ENCODE measurements at regions not wholly inside any gene's neighbourhood (a gene's known extent, or its start where the extent isn't known, plus 50 kb on each side); places are given as distances from the start of the nearest gene placed in this dataset.
"Not testable (repeated sequence)": the region's sequence is repeated elsewhere in the genome, so short reads cannot be mapped to it uniquely, and the experiment has no call there.

DNA sequence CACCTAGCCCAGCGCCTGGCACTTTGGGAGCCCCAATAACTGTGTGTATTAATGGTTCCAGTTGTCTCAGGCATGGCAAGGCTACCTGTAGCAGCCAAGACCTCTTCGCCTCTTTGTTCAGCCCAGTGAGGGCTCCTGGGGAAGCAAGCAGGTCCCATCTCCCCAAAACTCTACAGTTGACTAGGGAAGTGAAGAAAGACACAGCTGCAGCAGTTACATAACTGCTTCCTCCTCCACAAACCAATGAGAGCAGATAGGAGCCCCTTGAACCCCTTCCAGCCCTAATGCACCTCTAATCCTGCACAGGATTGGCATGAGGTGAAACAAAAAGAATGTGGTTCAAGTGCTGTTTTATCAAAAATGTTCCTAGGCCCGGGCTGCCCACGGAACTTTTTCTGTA lies 100.5 kb downstream of the SYF2 start:
- DNase-seq: no peak

- DNase-seq: no peak
Observed at GRCh38 chr1:25130895-25131294, 101.4 kb downstream of the SYF2 start.

GRCh38 chr1:25129380-25129779 lies 102.9 kb downstream of the SYF2 start:
- no peak for DNase-seq

GRCh38 chr1:25128121-25128621 lies 104.1 kb downstream of the SYF2 start:
- DNase-seq: no peak

- no peak for DNase-seq
Observed at GRCh38 chr1:25126562-25126961, 105.7 kb downstream of the SYF2 start.

GRCh38 chr1:25123551-25123950 lies 108.8 kb downstream of the SYF2 start:
- no peak for DNase-seq

DNA sequence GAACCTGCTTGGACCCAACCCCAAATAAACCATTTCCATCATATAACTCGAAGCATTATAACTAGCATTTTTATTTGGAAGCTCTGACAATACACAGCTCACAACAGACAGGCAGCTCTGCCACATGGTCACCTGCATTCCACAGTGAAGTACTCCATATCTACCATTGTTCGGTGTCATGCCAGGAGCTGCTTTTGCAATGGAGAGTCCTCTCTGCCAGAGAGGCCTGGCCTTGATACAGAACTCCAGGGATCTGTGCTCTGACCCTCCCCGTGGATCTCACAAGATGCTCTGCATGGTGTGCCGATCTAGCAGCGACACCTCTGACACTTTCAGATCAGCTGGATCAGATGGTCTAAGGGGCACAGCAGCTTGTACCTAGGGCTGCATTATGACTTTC lies 109.6 kb downstream of the SYF2 start:
- no peak for DNase-seq

DNA sequence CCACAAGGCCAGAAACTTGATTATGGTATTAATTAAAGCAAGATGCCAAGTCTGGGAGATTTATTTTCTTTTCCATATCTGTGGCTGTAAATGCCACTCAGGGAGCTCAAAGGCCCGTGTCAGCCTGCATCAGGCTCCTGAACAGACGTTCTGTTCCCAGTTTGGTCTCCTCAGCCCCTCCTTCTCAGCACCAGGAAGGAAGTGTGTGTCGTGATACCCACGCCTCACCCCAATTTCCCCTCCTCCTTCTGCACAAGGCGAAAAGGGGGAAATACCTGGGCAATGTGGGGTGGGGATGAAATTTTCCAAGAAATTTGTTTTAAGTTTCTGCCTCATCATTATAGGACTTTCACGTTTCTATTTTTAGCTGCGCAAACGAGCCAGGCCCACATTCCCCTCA lies 112.0 kb downstream of the SYF2 start:
- DNase-seq: no peak

DNA sequence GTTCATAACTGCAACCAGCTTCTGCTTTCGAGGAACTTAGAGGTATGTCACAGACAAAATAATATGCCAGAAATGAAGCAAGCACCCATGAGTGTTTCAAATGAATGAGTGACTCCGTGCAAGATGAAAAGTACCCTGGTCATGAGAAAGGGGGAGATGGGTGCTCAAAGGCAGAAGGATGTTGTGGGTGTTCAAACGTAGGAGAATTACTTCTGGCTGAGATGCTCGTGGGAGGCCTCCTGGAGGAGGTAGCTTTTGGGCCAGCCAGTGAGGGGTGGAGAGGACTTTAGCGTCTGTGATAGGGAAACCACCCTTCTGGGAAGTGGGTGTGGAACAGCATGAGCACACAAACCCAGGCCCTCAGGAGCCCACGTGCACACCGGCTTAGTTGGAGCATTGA lies 113.8 kb downstream of the SYF2 start:
- no peak for DNase-seq

DNA sequence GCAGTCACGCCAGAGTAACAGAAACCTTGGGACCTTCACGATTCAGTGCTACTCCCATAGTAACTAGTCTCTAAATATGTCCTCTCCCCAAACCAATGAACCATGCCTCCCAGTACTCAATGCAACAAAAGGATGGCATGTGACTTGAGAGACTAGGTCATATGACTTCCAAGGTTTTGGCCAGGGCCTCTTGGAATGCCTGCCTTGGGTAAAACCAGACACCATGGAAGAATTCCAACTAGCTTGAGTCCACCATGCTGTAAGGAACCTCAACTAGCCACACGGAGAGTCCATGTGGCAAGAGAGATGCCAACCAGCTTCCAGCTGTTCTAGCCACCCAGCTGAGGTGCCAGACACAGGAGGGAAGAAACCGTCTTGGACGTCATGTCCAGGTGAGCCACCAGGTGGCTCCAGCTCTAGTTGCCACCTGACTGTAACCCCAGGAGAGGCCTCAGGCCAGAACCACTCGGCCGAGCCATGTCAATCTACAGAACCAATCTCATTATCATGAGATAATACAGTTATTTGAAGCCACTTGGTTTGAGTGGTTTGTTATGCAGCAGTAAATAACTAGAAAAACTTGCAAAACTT lies 115.0 kb downstream of the SYF2 start:
- DNase-seq: no peak

DNA sequence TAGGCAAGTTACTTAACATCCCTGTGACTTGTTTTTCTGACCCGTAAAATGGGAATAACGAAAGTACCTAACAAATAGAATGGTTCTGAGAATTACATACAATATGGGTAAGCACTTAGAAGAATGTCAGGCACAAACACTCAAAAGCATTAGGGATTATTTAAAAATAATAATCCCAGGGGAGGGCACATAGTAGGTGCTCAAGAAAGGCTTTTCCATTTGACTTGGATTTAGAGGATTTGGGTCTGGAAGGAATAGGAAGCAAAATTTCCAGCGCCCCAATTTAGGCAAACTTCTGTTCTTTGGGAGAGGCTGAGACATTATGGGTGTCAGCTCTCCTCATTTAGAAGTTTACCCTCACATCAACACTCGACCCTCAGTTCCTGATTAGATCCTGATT lies 115.5 kb downstream of the SYF2 start:
- no peak for DNase-seq

GRCh38 chr1:25116117-25116516 lies 116.2 kb downstream of the SYF2 start:
- DNase-seq: not testable (repeated sequence)

DNA sequence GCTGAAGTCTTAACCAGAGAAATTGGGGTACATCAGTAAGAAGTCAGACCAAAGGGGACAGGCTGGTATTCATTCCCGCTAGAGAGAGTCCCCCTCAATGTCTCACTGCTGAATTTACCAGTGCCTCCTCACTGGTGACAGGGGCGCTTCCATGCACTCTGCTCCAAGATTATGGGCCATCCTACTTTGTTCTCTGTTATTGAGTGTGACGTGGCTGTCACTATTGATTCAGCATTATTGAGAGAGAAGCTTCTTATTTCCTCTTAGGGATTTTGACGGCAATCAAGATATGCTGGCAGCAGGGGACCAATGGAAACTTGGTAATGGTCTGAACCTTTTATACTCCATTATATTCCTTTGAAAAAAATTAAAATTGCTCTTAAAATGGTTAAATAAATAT lies 118.6 kb downstream of the SYF2 start:
- no peak for DNase-seq

DNA sequence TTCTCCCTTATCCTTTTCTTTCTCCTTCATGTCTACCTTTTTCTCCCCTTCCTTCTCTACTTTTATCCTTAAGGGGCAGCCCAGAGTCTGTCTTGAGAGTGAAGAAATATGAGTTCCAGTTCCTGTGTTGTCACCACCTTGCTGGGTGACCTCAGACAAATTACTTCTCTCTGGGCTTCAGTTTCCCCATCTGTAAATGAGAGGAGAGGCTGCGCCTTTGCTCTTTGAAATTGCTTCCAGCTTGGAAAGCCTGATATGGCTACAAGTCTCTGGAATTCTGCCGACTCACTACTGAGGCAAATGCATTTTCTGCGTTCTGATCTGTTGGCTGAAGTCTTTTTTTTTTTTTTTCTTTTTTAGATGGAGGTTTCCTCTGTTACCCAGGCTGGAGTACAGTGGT lies 119.2 kb downstream of the SYF2 start:
- no peak for DNase-seq

DNA sequence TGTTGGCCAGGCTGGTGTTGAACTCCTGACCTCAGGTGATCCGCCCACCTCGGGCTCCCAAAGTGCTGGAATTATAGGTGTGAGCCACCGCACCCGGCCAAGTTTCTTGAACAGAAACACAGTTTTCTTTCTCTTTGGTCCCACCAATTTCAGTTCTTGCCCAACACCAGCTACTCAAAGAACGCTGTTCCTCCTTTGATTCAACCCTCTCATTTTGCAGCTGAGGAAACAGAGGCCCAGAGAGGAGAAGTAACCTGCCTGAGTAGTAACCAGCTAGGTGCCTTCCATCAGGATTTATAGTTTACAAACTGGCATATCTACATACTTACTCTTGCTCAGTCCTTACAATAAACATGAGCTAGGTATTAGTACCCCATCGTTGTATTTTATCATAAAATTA lies 119.9 kb downstream of the SYF2 start:
- DNase-seq: no peak

DNA sequence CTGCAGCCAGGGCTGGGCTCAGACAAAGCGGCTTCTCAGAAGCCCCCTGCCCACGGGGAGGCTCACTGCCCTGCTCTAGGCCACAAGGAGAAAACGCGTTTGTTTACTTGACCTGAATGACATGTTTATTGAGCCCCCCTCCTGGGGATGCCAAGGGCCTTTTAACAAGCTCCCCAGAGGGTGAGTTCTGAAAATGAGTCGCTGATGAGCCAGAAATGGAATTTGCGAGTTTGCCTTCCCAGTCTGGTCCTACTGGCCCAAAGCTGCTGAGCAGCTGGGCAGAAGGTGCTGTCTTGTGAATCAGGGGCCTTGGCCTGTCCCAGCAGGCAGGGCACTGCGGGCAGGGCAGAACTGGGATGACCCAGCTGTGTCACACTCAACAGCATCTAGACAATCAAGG lies 120.6 kb downstream of the SYF2 start:
- DNase-seq: no peak

DNA sequence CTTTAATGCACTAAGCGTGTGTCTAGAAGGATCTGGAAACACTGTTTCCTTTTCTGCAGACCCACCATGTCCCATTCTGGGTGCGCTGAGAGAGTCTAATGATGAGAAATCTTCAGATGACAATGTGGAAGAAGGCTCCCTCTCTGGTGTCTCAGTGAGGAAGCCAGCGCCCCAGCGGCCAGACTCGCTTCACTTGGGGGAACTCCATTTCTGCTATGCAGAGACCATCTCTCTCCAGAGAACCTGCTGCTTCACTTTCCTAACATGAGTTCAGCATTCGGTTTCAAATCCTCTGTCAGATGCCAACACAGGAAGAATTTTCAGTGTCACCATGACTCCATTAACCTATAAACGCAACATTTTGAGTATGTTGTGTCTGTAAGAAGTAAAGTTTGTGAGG lies 121.8 kb downstream of the SYF2 start:
- DNase-seq: no peak

GRCh38 chr1:25110036-25110435 lies 122.3 kb downstream of the SYF2 start:
- no peak for DNase-seq

- DNase-seq: no peak
Observed at GRCh38 chr1:25109531-25109951, 122.8 kb downstream of the SYF2 start.

- no peak for DNase-seq
Observed at GRCh38 chr1:25107643-25108010, 124.7 kb downstream of the SYF2 start.

GRCh38 chr1:25106976-25107642 lies 125.2 kb downstream of the SYF2 start:
- no peak for DNase-seq

- no peak for DNase-seq
Observed at GRCh38 chr1:25106352-25106751, 126.0 kb downstream of the SYF2 start.

DNA sequence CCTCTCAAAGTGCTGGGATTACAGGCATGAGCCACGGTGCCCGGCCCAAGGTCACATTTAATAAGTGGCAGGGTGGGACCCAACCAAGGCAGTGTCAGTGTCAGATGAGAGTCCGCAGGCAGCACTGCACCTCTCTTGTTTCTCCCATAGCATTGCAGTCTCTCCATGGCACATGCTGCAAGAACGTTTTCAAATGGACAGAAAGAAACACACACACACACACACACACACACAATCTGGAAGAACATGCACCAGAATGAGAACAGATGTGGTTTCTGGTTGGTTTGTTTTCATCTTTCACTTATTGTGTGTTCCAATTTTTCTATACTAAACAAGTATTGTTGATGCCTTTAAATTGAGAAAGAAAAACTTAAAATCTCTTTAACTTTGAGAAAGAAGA lies 126.5 kb downstream of the SYF2 start:
- DNase-seq: no peak

- no peak for DNase-seq
Observed at GRCh38 chr1:25104932-25105561, 127.3 kb downstream of the SYF2 start.

All from effector CD4-positive, alpha-beta T cell (primary cell).